ENCODE measurements at regions not wholly inside any gene's neighbourhood (a gene's known extent, or its start where the extent isn't known, plus 50 kb on each side); places are given as distances from the start of the nearest gene placed in this dataset.

GRCh38 chr5:17405976-17406375 is 92.1 kb upstream of the TAF11L2 start:
- no peak overlapping the region for H3K4me2 ChIP-seq (ENCODE audit: low read length)

GRCh38 chr5:17406423-17406838 is 91.6 kb upstream of the TAF11L2 start:
- no peaks in the 10 kb centered on the region for H4K20me1 ChIP-seq (ENCODE audit: insufficient read depth, low read length)
- H3K9me3 ChIP-seq (ENCODE audit: low read length), result no peaks in the 10 kb centered on the region
- H3K27me3 ChIP-seq (ENCODE audit: insufficient read depth, low read length), result no peaks in the 10 kb centered on the region; the same call in 1 of the 2 replicates
- H3F3A ChIP-seq (ENCODE audit: insufficient read depth, low read length), result no peaks in the 10 kb centered on the region
- no peaks in the 10 kb centered on the region for H3K36me3 ChIP-seq (ENCODE audit: insufficient read depth, low read length)
- no peaks in the 10 kb centered on the region for H3K4me1 ChIP-seq (ENCODE audit: insufficient read depth, low read length, severe bottlenecking)
- no peak overlapping the region for H3K9ac ChIP-seq (ENCODE audit: low read length)
- no peak overlapping the region for H3K27ac ChIP-seq (ENCODE audit: low read depth, low read length, poor library complexity, severe bottlenecking)
- no peaks in the 10 kb centered on the region for H3K9me2 ChIP-seq (ENCODE audit: low read depth, low read length)
- no peak overlapping the region for H2AFZ ChIP-seq (ENCODE audit: low read length)
- TF ChIP-seq EZH2 (IDR thresholded peaks at IDR 0.05; ENCODE audit: borderline replicate concordance, low read length) (no peak), CTCF (IDR thresholded peaks at IDR 0.05; ENCODE audit: low read length) (no peak)
- H3K4me3 ChIP-seq (ENCODE audit: low read depth, low read length, poor library complexity, severe bottlenecking), result no peak overlapping the region
- H3K79me2 ChIP-seq (ENCODE audit: insufficient read depth, low read length), result no peaks in the 10 kb centered on the region
- no peak overlapping the region for H3K4me2 ChIP-seq (ENCODE audit: low read length)

More at GRCh38 chr5:17405976-17406375, 92.1 kb upstream of the TAF11L2 start:
- TF ChIP-seq EZH2 (IDR thresholded peaks at IDR 0.05; ENCODE audit: borderline replicate concordance, low read length), result no peak
- no peak for TF ChIP-seq CTCF (IDR thresholded peaks at IDR 0.05; ENCODE audit: low read length)
- no peak overlapping the region for H3K4me3 ChIP-seq (ENCODE audit: low read depth, low read length, poor library complexity, severe bottlenecking)
- H3K79me2 ChIP-seq (ENCODE audit: insufficient read depth, low read length), result no peaks in the 10 kb centered on the region
- no peaks in the 10 kb centered on the region for H3K9me2 ChIP-seq (ENCODE audit: low read depth, low read length)
- no peaks in the 10 kb centered on the region; the same call in 1 of the 2 replicates for H3K27me3 ChIP-seq (ENCODE audit: insufficient read depth, low read length)
- no peaks in the 10 kb centered on the region for H3K9me3 ChIP-seq (ENCODE audit: low read length)
- H2AFZ ChIP-seq (ENCODE audit: low read length), result no peak overlapping the region
- H3K36me3 ChIP-seq (ENCODE audit: insufficient read depth, low read length), result no peaks in the 10 kb centered on the region
- no peaks in the 10 kb centered on the region for H3F3A ChIP-seq (ENCODE audit: insufficient read depth, low read length)
- H4K20me1 ChIP-seq (ENCODE audit: insufficient read depth, low read length), result no peaks in the 10 kb centered on the region
- H3K9ac ChIP-seq (ENCODE audit: low read length), result no peak overlapping the region
- H3K4me1 ChIP-seq (ENCODE audit: insufficient read depth, low read length, severe bottlenecking), result no peaks in the 10 kb centered on the region
- no peak overlapping the region for H3K27ac ChIP-seq (ENCODE audit: low read depth, low read length, poor library complexity, severe bottlenecking)

GRCh38 chr5:17411436-17412402 is 86.3 kb upstream of the TAF11L2 start:
- no peak overlapping the region for H2AFZ ChIP-seq (ENCODE audit: low read length)
- no peak overlapping the region for H3K4me2 ChIP-seq (ENCODE audit: low read length)
- TF ChIP-seq CTCF (IDR thresholded peaks at IDR 0.05; ENCODE audit: low read length) (no peak), EZH2 (IDR thresholded peaks at IDR 0.05; ENCODE audit: borderline replicate concordance, low read length) (no peak)
- H4K20me1 ChIP-seq (ENCODE audit: insufficient read depth, low read length), result no peaks in the 10 kb centered on the region
- H3K27ac ChIP-seq (ENCODE audit: low read depth, low read length, poor library complexity, severe bottlenecking), result no peak overlapping the region
- H3K27me3 ChIP-seq (ENCODE audit: insufficient read depth, low read length), result no peaks in the 10 kb centered on the region
- no peaks in the 10 kb centered on the region for H3K9me2 ChIP-seq (ENCODE audit: low read depth, low read length)
- H3K9me3 ChIP-seq (ENCODE audit: low read length), result no peaks in the 10 kb centered on the region
- no peaks in the 10 kb centered on the region for H3K79me2 ChIP-seq (ENCODE audit: insufficient read depth, low read length)
- H3K4me1 ChIP-seq (ENCODE audit: insufficient read depth, low read length, severe bottlenecking), result peaks cover 13% of the 10 kb centered on the region
- no peaks in the 10 kb centered on the region for H3F3A ChIP-seq (ENCODE audit: insufficient read depth, low read length)
- H3K9ac ChIP-seq (ENCODE audit: low read length), result no peak overlapping the region
- H3K36me3 ChIP-seq (ENCODE audit: insufficient read depth, low read length), result no peaks in the 10 kb centered on the region
- no peak overlapping the region for H3K4me3 ChIP-seq (ENCODE audit: low read depth, low read length, poor library complexity, severe bottlenecking)
